HG03575 (cell line): ENCODE measurements at regions not wholly inside any gene's neighbourhood (a gene's known extent, or its start where the extent isn't known, plus 50 kb on each side); places are given as distances from the start of the nearest gene placed in this dataset.
"Not testable (repeated sequence)": the region's sequence is repeated elsewhere in the genome, so short reads cannot be mapped to it uniquely, and the experiment has no call there.

Experiments
- ATAC-seq: cut with Tn5 transposase; IDR thresholded peaks from one replicate; pipeline ENCODE4 v1.9.1; 2021; ENCODE audit not compliant: unreplicated experiment, insufficient number of reproducible peaks, low FRiP score; ENCODE audit errors: extremely low read depth

DNA sequence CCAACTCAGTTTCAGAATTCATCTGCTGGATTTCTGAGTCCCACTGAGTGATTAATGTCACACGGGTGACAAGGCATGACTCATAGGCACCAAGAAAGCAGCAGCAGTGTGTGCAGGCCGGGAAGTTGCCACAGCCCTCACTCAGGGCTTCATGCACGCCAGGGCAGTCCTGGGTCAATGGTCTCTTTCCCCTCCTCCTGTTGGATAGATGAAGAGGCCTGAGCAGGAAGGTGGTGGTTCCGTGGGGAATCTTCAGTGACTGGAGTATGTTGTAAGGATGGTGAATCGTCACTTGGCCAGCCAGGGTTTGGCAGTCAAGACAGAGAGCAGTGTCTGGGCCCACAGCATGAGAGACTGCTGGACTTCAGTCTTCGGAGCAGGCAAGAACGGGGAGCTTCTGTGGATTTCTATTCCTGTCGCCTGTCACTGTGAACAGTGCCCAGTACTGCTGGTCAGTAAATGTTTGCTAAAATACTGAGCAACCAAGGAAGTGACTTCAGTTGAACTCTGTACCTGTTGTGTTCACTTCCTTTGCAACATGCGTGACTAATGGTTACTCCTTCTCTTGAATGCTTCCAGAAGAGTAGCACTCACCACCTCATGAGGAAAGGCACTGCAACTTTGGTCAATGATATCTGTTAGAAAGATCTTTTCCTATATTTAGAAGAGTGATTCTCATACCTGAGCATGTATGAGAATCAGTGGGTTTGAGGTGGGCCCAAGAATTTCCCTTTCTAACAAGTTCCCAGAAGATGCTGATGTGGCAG lies 62.0 kb upstream of the CD93 start:
- ATAC-seq, result peak; percentile 38

DNA sequence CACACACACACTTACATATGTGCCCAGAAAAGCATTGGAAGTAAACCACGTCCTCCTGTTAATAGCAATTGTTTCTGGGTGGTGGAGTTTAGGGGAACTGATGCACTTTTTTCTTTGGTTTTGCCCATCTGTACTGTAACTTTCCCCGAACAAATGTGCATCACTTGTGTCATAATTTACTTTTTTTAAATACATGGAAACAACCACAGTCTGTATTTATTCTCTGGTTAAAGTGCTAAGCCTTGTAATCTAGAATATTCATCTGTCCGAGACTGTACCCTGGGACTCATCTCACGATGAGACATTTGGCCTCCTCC lies 61.5 kb upstream of the CD93 start:
- ATAC-seq, result no peak

DNA sequence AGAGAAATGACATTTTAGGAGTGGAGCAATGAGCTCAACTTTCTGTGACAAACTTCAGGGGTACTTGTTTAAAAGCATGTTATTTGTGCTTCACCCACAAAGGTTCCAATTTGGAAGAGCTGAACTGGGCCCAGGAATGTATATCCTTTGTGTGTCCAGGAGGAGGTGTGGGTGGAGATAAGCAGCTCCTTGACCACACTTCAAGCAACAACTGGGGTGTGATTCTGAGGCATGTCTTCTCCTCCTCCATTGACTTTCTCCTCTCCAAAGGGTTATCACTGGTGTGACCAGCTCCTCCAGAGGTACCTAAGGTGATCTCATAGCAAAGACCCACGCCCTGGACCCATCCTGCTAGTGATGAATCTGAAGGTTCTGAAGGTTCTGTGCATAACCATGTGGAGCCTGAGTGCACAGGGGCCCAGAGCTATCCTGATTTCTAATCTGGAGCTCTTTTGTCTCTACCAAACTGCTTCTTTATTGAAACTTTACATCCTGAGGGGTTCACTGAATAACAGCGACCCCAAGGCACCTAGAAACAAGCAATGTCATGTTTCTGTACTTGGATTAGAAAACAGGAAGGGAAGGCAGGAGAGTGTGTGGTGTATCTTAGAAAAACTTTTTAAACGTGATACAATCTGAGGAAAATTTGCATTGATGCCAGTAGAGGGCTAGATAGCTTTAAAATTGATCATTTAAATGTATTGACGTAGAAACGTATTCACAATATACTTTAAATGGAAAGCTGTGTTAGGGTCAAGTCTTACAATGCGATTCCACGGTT lies 60.9 kb upstream of the CD93 start:
- ATAC-seq, result no peak

DNA sequence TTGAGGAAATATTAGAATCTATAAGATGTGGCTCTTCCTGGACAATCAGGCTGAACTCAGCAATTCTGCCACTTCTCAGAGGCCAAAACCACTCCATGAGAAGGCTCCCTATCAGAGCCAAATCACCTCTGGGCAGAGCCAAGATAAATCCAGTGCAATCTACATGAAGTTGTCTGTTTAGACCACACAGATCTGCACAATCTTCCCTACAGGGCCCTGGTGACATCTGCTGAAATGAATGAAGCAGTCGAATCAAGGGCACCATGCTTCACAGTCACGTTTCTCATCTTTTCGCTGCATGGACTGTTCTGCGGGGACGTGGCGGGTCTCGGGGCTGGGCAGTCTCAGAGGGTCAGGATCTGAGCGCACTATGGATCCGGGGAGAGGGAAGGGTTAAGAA lies 60.1 kb upstream of the CD93 start:
- no peak for ATAC-seq

DNA sequence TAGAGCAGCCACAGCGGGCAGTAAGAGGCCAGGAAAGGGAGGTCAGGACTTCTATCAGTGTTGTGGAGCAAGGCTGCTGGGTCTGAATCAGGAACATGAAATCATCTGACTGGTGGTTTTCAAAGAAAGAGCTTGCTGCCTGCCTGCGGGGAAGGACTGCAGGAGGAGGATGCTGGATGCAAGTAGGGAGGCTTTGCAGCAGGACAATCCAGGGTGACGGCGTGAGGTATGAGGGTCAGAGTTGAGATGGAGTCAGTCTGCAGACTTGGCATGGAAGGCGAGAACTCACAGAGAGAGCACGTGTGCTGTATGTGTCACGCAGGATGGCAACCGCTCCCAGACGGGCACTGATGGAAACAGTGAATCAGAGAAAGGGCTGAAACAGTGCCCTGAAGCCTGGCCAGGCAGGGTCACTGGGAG lies 59.2 kb upstream of the CD93 start:
- ATAC-seq, result no peak

DNA sequence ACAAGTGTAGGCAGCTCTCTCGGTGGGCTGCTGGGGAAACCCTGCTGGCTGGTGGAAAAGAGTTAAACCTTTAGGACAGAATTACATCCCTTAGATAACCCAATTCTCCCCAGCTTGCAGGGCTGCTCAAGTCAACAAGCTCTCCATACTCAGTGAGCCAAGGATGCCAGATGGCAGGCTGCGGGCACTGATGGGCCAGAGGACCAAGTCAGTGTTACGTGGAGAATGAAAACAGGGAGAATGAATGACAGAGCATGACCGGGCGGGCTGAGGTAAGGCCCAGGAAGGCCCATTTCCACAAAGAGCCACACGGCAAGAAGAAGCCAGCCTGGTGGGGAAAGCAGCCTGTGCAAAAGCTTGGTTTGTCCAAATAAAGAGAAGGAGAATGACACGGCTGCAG lies 58.7 kb upstream of the CD93 start:
- no peak for ATAC-seq

DNA sequence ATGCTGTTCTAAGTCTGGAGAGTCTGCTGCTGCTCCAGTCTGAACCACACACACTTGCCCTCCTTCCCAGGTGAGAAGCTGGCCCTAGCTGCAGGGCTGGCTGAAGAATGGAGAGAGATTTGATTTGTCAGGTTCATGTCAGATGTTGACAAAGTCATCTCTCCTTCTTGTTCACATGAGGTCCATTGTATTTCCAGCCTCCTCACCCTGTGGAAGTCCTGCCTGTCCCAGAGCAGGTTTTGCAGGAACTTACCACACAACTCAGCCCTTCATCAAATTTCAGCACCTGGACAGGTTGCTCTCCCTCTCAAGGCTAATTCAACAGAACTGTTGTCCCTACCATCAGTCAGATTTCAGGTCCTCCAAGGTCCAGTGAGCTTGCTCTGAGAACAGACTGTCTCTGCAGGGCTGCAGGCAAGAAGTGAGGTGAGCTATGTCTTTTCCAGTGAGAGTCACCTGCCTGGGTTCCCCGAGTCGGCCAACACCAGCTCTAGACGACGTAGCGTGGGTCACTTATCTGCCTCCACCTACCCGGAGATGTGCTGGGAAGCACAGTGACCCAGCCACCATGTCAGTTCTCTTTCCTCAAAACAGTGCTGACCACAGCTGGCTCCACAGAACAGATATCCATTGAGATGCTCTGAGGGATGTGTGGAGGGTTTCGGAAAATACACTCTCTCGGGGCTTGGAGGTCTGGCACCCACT lies 58.0 kb upstream of the CD93 start:
- no peak for ATAC-seq

DNA sequence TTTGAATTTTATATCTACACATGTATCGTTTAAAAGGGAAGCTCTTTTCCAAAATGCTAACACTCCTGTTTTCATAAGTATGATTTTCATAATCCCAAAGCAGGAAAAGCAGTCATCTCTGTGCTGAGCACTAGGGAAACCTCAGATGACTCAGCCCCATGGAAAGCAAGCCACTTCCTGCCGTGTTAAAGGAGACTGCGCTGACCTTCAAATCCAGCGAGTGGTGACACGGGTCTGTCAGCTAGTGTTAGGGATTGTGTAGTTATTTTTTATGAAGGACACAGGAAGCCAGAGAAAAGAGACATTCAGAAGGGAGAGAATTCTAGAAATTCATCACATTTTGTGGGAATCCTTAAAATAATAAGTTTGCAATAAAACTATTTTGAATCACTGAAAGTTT lies 57.0 kb upstream of the CD93 start:
- ATAC-seq, result no peak

DNA sequence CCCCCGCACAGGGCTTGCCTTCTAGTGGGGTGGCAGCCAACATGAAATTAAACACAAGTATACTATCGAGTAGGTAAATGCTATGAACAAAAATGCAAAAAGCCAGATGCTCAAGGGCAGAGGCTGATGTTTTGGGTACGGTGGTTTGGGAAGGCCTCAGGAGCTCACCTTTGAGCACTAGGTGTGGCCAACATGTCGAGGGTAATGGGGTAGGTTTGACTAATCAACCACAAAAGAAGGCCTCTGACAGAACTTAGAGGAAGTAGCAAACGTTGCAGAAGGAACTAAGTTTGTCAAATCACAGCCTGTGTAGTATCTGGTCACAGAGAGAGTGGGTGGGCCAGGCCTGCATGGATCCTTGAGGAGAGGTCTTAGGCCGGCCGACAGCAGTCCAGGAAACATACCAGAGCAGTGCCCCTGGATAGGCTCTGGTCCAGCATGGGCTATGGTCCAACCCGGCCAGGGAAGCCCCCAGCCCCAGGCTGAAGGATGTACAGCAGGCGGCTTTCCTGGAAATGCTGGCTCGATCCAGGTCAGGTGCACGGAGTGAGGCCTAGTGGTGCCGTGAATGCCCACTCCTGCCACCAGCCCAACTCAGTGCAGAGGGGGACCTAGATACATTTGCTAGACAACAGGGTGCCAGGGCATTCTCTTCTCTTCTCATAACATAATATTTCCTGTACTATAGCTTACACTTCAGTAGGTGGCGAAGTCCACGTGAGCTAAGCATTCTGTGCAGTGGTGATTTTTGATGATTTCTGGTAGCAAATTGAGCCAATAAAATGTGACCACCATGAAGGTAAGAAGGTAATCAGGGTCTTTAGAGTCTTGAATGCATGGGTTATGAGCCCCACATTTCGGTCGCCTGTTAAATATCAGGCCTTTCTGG lies 56.3 kb upstream of the CD93 start:
- ATAC-seq, result no peak

DNA sequence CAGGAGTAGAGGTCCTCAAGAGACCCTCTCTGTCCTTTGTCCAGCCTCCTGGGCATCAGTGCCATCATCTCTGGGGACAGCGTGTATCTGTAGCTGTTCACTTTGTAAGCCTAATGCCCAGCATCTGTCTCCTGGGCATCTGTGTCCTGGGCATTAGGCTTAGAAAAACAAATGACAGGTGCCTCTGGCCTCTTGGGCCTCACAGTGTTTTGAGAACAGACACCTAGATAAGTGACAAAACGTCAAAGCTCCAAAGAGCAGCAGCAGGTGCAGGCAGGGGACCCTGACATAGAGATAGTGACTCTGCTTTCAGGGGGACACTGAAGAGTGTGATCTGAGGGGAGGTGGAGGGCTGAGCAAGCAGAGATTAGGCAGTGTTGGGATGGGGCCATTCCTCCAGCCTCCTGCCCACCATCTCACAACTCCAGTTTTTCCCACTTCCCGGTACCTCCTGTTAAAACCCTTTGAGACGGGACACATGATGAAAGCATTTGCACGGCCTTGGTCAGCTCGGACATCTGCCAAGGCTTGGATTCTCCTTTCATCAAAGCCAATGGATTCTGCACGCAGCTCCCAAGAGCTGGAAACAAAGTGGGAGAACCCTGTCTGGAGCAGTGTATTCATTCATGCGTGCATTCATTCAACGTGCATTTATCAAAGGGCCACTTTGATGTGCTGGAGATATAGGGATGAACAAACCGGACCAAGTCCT lies 55.5 kb upstream of the CD93 start:
- no peak for ATAC-seq

DNA sequence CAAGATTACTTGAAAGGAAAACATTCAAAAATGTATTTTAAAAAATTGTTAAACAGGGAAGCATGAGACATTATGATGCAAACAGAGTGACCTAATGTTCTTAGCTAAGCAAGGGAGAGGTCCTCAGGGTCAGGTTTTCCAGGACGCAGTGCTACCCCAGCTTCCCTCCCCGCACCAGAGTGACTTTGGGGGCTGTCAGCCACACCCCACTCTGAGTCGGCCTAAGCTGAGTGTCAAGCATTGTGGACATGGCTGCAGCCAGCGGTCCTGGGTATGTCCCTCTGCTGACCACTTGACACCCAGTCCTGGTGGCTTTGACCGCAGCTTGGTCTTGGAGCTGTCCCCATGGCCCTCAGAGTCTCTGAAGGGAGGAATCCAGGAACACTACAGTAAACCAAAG lies 54.9 kb upstream of the CD93 start:
- no peak for ATAC-seq

DNA sequence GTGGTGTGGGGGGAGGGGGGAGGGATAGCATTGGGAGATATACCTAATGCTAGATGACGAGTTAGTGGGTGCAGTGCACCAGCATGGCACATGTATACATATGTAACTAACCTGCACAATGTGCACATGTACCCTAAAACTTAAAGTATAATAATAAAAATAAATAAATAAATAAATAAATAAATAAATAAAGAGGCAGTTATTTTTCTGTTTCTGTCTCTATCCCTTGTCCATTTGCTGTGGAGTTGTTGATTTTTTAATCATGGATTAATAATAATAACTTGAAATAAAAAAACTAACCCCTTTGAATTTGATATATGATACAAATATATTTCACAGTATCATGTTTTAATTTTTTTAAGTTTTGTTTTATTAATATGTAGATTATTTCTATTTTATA lies 53.9 kb upstream of the CD93 start:
- not testable (repeated sequence) for ATAC-seq

DNA sequence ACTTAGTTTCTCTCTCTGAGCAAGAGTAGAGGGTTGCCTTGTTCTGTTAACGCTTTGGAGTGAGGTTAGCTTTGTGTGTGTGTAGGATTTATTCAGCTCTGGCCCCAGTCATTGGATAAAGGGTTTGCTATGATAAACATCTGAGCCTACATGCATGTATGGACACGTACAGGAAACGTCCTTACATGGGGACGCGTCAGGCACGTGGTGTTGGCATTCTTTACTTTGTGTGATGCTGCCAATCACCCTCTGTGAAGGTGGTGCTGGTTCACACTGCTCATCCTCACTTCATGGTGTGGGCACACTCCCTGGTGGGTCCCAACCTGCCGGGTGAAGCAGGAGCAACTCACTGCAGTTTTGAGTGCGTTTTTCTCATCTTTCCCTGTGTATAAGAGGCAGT lies 53.4 kb upstream of the CD93 start:
- no peak for ATAC-seq

DNA sequence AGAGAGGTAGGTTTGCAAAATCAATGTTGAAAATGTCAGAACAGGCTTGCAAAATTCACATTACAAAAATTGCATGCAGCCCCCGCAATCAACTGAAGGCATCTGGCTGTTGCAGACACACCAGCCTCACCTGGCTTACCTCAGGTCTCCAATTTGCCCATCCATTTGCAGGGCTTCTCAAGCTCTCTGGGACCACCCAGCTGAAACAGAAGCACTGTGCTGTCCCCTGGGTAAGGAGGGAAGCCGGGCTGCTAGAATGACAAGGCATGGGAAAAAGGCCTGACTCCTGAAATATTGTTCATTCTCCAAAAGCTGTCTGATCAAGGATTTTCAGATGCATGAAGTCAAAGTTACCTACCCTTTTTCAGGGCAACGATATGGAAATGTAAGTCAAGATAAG lies 52.6 kb upstream of the CD93 start:
- no peak for ATAC-seq

DNA sequence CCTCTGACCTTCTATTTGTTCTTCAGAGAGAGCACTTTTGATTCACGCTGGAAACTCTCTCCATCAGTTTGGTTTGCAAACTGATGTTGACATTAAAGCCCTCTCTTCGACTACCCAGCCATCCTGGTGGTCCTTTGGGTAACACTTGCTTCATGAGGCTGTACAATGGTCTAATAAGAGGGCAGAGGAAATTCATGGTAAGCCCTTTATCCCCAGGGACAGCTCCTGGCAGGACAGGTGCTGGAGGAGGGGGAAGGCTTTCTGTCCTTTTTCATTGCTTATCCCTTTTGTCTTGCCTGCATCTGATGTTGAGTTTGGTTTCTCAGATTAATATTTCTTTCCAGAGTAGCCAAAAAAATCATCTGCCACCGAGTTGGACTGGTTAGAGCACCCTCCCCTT lies 52.1 kb upstream of the CD93 start:
- no peak for ATAC-seq

DNA sequence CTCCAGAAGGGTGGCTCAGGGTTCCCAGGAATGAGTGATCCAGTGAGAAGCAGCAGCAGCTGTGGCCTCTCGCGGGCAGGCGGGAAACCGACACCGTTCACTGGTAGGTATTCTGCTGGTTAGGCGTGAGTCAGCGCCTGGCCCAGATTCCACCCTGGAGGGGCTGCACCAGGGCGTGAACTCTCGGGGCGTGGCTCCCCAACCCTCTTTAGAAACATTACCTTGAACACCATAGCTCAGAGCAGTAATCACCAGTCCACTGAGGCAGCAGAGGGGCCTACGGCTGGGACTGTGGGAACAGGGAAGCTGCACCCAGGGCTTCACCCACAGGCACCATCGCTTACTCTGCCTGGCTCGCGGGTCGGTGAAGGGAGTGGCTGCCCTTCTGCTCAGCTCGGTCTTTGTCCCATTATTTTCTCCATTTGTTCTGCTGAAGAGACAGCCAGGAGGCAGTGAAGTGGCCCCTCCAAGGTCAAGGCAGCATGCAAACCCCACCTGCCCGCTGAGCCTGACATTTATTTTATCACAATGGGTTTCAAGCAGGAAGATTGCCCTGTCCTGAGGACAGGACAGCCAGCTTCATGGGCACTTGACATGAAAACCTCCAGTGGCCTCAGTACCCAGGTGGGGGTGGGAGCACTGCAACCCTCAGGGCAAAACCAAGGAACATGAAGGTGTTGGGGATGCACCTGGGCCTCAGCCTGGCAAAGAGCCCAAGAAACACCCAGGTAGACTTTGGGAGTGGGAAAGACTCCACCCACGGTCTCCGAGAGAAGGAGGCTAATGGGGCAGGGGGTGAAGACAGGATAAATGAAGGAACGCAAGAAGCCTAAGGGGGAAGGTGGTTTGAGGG lies 51.0 kb upstream of the CD93 start:
- ATAC-seq, result no peak

DNA sequence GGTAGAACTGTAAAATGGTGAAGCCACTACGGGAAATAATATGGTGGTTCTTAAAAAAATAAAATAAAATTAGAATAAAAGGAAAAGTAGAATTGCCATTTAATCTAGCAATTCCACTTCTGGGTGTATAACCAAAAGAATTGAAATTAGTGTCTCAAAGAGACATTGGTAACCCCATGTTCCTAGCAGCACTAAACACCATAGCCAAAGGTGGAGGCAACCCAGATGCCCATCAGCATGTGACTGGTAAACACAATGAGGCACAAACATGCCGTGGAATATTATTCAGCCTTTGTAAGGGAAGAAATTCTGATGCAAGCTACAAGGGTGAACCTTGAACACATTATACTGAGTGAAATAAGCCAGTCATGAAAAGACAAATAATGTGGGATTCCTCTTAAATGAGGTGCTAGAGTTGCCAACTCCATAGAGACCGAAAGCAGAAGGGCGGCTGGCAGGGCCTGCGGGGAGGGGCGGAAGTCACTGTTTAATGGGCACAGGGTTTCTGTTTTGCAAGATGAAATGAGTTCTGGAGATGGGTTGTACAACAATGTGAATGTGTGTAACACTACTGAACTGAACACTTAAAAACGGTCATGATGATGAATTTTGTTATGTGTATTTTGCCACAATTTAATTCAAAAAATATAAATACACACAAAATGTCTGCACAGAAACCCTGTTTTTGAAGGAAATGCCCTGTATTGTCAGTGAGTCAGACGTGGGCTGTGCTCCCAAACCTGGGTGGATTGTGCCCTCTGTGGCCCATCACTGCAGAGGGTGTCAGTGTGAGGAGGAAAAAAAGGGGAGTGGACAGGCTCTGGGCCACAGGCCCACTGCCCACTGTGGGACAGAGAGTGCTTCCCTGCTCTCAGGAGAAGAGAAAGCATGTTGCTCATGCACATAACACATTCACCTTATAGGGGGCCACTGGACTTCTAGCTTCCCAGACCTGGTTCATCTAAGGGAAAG lies 49.6 kb upstream of the CD93 start:
- no peak for ATAC-seq
